Mesothelial cell of epicardium (in vitro differentiated cells): ENCODE measurements at regions not wholly inside any gene's neighbourhood (a gene's known extent, or its start where the extent isn't known, plus 50 kb on each side); places are given as distances from the start of the nearest gene placed in this dataset.

Experiments used
- DNase-seq, 2 experiments: peaks; one replicate each; pipeline ENCODE4 v3.0.0; 2021; ENCODE audit warnings: low spot score in 2 of 2; ENCODE audit not compliant: unreplicated experiment in 2 of 2
- H3K27ac Mint-ChIP-seq: 2 replicates; pipeline ENCODE4 v1.8.0; 2021; ENCODE audit warnings: mixed read lengths
- H3K27me3 Mint-ChIP-seq: 2 replicates; pipeline ENCODE4 v1.8.0; 2021; ENCODE audit warnings: low read depth, mixed read lengths
- H3K36me3 Mint-ChIP-seq: 2 replicates; pipeline ENCODE4 v1.8.0; 2021; ENCODE audit warnings: mixed read lengths
- H3K4me1 Mint-ChIP-seq: 2 replicates; pipeline ENCODE4 v1.8.0; 2021; ENCODE audit warnings: mixed read lengths
- H3K4me3 Mint-ChIP-seq: 2 replicates; pipeline ENCODE4 v1.8.0; 2021; ENCODE audit warnings: mild to moderate bottlenecking, moderate library complexity, mixed read lengths
- H3K9me3 Mint-ChIP-seq: 2 replicates; pipeline ENCODE4 v1.8.0; 2021; ENCODE audit warnings: mixed read lengths
- TF ChIP-seq, protein P1 (sequence below): fragments of 200-600 bp; sonication (generic); IDR thresholded peaks from one replicate; pipeline ENCODE4 v1.5.0; 2021; ENCODE audit warnings: antibody characterized with exemption; ENCODE audit not compliant: unreplicated experiment

GRCh38 chr1:208628022-208628914, 384.1 kb upstream of the PLXNA2 start:
- peaks cover 2% of the 10 kb centered on the region for H3K4me1 Mint-ChIP-seq
- no peaks in the 10 kb centered on the region for H3K36me3 Mint-ChIP-seq
- TF ChIP-seq, protein P1, sequence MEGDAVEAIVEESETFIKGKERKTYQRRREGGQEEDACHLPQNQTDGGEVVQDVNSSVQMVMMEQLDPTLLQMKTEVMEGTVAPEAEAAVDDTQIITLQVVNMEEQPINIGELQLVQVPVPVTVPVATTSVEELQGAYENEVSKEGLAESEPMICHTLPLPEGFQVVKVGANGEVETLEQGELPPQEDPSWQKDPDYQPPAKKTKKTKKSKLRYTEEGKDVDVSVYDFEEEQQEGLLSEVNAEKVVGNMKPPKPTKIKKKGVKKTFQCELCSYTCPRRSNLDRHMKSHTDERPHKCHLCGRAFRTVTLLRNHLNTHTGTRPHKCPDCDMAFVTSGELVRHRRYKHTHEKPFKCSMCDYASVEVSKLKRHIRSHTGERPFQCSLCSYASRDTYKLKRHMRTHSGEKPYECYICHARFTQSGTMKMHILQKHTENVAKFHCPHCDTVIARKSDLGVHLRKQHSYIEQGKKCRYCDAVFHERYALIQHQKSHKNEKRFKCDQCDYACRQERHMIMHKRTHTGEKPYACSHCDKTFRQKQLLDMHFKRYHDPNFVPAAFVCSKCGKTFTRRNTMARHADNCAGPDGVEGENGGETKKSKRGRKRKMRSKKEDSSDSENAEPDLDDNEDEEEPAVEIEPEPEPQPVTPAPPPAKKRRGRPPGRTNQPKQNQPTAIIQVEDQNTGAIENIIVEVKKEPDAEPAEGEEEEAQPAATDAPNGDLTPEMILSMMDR = no peak
- H3K4me3 Mint-ChIP-seq = no peak overlapping the region
- H3K27me3 Mint-ChIP-seq = peaks cover 2% of the 10 kb centered on the region
- H3K9me3 Mint-ChIP-seq = peaks cover 7% of the 10 kb centered on the region
- no peak for DNase-seq
- H3K27ac Mint-ChIP-seq = no peak overlapping the region

DNA sequence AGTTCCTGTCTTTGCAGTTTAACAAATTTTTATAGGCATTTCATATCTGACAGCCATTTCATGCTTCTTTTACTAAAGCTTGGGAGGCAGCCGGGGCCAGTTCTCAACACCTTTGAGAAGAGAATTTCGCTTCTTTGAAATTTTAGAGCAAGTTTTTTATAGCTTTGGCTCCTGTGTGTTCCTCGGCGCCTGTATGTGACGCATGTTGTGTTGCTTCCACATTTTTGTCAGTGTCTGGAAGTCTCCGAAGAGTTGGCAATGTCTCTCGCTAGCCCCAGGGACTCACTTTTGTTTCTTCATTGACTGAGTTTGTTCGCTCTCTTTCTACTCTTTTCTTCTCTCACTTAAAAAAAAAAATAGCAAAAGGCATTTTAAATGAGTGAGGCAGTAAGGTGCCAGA, 386.9 kb upstream of the PLXNA2 start:
- no peaks in the 10 kb centered on the region for H3K9me3 Mint-ChIP-seq
- H3K4me3 Mint-ChIP-seq = no peak overlapping the region
- H3K27me3 Mint-ChIP-seq = peaks cover 8% of the 10 kb centered on the region
- H3K27ac Mint-ChIP-seq = no peak overlapping the region
- no peak for DNase-seq
- H3K4me1 Mint-ChIP-seq = peaks cover 2% of the 10 kb centered on the region
- TF ChIP-seq, protein P1 = no peak
- no peaks in the 10 kb centered on the region for H3K36me3 Mint-ChIP-seq

DNA sequence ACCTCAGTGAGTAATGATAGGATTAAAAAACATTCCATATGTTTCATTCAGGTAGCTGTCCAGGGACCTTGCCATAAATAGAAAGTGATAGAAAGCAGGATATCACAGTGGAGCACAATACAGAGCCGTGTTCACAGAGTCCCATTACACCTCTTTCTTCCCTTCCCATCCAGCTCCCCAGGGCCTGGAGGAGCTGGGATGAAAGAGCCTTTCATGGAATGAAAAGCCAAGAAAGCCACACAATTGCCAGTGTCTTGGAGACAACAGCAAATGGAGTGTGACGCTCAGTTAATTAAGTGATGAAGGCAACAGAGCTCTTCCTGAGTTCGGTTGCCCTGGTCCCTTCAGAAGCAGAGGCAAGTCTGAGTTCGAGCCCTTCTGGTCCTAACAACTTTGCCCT, 387.3 kb upstream of the PLXNA2 start:
- Mint-ChIP-seq H3K4me3 (no peak overlapping the region), H3K4me1 (peaks cover 2% of the 10 kb centered on the region), H3K36me3 (no peaks in the 10 kb centered on the region), H3K27me3 (peaks cover 8% of the 10 kb centered on the region), H3K9me3 (no peaks in the 10 kb centered on the region), H3K27ac (no peak overlapping the region)
- TF ChIP-seq, protein P1 = no peak
- DNase-seq = no peak

GRCh38 chr1:208634346-208635140, 390.4 kb upstream of the PLXNA2 start:
- TF ChIP-seq, protein P1 = no peak
- Mint-ChIP-seq H3K4me3 (no peak overlapping the region), H3K36me3 (no peaks in the 10 kb centered on the region), H3K27me3 (peaks cover 16% of the 10 kb centered on the region), H3K9me3 (no peaks in the 10 kb centered on the region), H3K4me1 (no peaks in the 10 kb centered on the region), H3K27ac (no peak overlapping the region)
- DNase-seq = no peak

- Mint-ChIP-seq H3K36me3 (no peaks in the 10 kb centered on the region), H3K9me3 (peaks cover 4% of the 10 kb centered on the region), H3K4me1 (peaks cover 1% of the 10 kb centered on the region), H3K27me3 (peaks cover 19% of the 10 kb centered on the region), H3K27ac (no peak overlapping the region), H3K4me3 (no peak overlapping the region)
- TF ChIP-seq, protein P1 = no peak
- DNase-seq = no peak
Observed at GRCh38 chr1:208637181-208637580, 393.0 kb upstream of the PLXNA2 start.
